SK-N-SH treated with all-trans-retinoic acid at 6 μM for 48 hours (cell line): ENCODE measurements at regions not wholly inside any gene's neighbourhood (a gene's known extent, or its start where the extent isn't known, plus 50 kb on each side); places are given as distances from the start of the nearest gene placed in this dataset.

Experiments used
- ARNTL ChIP-seq: fragments of 450-650 bp; formaldehyde crosslinking; IDR thresholded peaks from 2 replicates; pipeline ENCODE4 v1.5.0; 2020; ENCODE audit warnings: low read depth, mild to moderate bottlenecking, moderate library complexity, borderline replicate concordance
- BACH2 ChIP-seq: fragments of 250-450 bp; sonication (Bioruptor Pico); IDR thresholded peaks from 2 replicates; pipeline ENCODE4 v1.9.0; 2021; ENCODE audit warnings: mild to moderate bottlenecking, borderline replicate concordance
- CREB5 ChIP-seq: fragments of 250-450 bp; sonication (Bioruptor Pico); IDR thresholded peaks from 2 replicates; pipeline ENCODE4 v1.5.1; 2020; ENCODE audit warnings: low read depth, mild to moderate bottlenecking, moderate library complexity
- CSDC2 ChIP-seq: fragments of 250-450 bp; sonication (Bioruptor Pico); IDR thresholded peaks from 2 replicates; pipeline ENCODE4 v1.5.0; 2020; ENCODE audit warnings: mild to moderate bottlenecking, moderate library complexity
- GLIS3 ChIP-seq: fragments of 250-450 bp; sonication (Bioruptor Pico); IDR thresholded peaks from 2 replicates; pipeline ENCODE4 v1.5.0; 2020; ENCODE audit warnings: mild to moderate bottlenecking, moderate library complexity
- PATZ1 ChIP-seq: fragments of 250-450 bp; sonication (Bioruptor Pico); IDR thresholded peaks from 2 replicates; pipeline ENCODE4 v1.8.0; 2020; ENCODE audit warnings: mild to moderate bottlenecking, moderate library complexity, borderline replicate concordance
- POU6F1 ChIP-seq: fragments of 250-450 bp; sonication (Bioruptor Pico); IDR thresholded peaks from 2 replicates; pipeline ENCODE4 v1.8.0; 2021; ENCODE audit warnings: low read depth, mild to moderate bottlenecking, moderate library complexity, borderline replicate concordance
- PPARA ChIP-seq: fragments of 250-450 bp; sonication (Bioruptor Pico); IDR thresholded peaks from 2 replicates; pipeline ENCODE4 v1.5.0; 2020; ENCODE audit warnings: mild to moderate bottlenecking, borderline replicate concordance
- TCF4 ChIP-seq: fragments of 250-450 bp; sonication (Bioruptor Pico); IDR thresholded peaks from 2 replicates; pipeline ENCODE4 v1.8.0; 2021; ENCODE audit warnings: mild to moderate bottlenecking, moderate library complexity, borderline replicate concordance
- TOX ChIP-seq: fragments of 250-450 bp; sonication (Bioruptor Pico); IDR thresholded peaks from 2 replicates; pipeline ENCODE4 v1.8.0; 2021; ENCODE audit warnings: mild to moderate bottlenecking, moderate library complexity, borderline replicate concordance
- TSHZ2 ChIP-seq: fragments of 250-450 bp; sonication (Bioruptor Pico); IDR thresholded peaks from 2 replicates; pipeline ENCODE4 v1.5.0; 2020; ENCODE audit warnings: mild to moderate bottlenecking, moderate library complexity
- ZNF565 ChIP-seq: fragments of 450-650 bp; formaldehyde crosslinking; conservative IDR thresholded peaks from 2 replicates; pipeline ENCODE4 v1.5.0; 2020; ENCODE audit warnings: low read depth, mild to moderate bottlenecking, moderate library complexity

- TF ChIP-seq PATZ1: no peak
- no peak for TF ChIP-seq POU6F1 (CRISPR knock-in tag)
- TF ChIP-seq TSHZ2: no peak
- no peak for TF ChIP-seq TCF4 (CRISPR knock-in tag)
- TF ChIP-seq CSDC2 (CRISPR knock-in tag): no peak
- TF ChIP-seq PPARA (CRISPR knock-in tag): no peak
- TF ChIP-seq ZNF565 (CRISPR knock-in tag): no peak
- TF ChIP-seq CREB5 (CRISPR knock-in tag): no peak
- no peak for TF ChIP-seq BACH2
- TF ChIP-seq ARNTL (CRISPR knock-in tag): no peak
- TF ChIP-seq TOX (CRISPR knock-in tag): no peak
- no peak for TF ChIP-seq GLIS3 (CRISPR knock-in tag)
Measured at GRCh38 chr7:81645435-81645834, 124.4 kb downstream of the HGF start.
